ENCODE measurements at regions not wholly inside any gene's neighbourhood (a gene's known extent, or its start where the extent isn't known, plus 50 kb on each side); places are given as distances from the start of the nearest gene placed in this dataset.
"Not testable (repeated sequence)": the region's sequence is repeated elsewhere in the genome, so short reads cannot be mapped to it uniquely, and the experiment has no call there.

DNA sequence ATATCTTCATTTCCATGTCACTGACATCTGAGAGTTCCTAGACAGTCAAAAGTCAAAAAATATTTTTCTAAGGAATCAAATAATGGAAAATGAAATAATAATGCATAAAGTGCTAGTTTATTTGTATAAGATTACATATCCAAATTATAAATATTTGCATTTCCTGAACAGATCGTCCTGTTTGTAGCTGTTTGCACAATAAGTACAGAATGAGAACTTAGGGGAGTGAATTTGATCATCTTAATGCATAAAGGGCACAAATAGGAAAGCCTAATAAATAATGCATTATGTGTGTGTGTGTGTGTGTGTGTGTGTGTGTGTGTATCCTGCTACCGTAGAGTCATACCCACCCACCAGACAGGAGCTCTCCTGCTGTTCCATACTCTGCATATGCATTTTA is 521.0 kb upstream of the EPHA7 start:
- no peak for DNase-seq (ENCODE audit: low spot score)

DNA sequence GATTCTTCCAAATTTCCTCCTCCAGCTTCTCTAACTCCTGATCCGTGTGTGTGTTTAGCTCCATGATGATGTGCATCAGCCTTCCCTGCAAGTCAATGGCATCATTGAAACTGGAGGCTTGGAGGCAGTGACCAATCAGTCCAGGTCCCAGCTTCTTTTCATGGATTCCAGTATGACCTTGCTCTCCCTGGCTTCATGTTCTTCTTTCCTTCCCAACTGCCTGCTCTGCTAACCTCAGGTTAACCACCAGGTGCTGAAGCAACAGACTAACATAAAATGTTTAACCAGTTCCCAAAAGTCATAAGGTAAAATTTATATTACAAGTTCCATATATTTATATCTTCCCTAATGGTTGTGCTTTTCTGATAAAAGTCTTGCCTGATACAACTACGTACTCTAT is 512.8 kb upstream of the EPHA7 start:
- no peak for DNase-seq (ENCODE audit: low spot score)

GRCh38 chr6:93927731-93928130 is 508.4 kb upstream of the EPHA7 start:
- no peak for DNase-seq (ENCODE audit: low spot score)

- DNase-seq (ENCODE audit: low spot score) = no peak
Measured at GRCh38 chr6:93919365-93919764, 500.0 kb upstream of the EPHA7 start.

- no peak for DNase-seq (ENCODE audit: low spot score)
Measured at GRCh38 chr6:93918258-93918657, 498.9 kb upstream of the EPHA7 start.

- DNase-seq (ENCODE audit: low spot score) = no peak
Measured at GRCh38 chr6:93917216-93917615, 497.9 kb upstream of the EPHA7 start.

DNA sequence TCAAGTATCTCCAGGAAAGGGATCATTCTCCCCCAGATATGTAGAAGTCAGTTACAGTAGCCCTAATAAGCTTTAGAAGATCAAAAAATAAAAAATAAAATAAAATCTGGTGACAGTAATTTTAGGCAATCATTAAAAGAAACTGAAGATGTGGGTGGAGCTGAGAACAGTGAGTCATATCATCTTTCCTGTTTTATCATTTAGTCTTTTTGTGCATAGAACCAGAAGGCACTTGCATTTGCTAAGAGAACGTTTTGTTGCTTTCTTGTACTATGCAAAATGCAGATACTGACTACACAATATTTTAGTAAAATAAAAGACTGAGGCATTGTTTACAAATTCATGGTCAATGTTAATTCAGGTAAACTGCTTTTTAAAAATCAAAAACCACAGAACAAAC is 497.4 kb upstream of the EPHA7 start:
- DNase-seq (ENCODE audit: low spot score) = no peak

DNA sequence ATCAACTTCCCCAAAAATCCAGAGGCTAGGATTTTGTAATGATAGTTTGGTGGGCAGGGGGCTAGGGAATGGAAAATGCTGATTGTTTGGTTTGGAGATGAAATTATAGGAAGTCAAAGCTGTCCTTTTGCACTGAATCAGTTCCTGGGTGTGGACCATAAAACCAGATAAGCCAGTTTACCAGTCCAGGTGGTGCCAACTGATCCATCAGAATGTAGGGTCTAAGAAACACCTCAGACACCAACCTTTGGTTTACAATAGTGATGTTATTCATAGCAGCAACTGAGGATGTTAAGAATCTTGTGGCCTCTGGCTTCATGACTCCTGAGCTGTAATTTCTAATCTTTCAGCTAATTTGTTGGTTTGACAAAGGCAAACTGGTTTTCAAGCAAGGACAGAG is 496.6 kb upstream of the EPHA7 start:
- DNase-seq (ENCODE audit: low spot score) = no peak

DNA sequence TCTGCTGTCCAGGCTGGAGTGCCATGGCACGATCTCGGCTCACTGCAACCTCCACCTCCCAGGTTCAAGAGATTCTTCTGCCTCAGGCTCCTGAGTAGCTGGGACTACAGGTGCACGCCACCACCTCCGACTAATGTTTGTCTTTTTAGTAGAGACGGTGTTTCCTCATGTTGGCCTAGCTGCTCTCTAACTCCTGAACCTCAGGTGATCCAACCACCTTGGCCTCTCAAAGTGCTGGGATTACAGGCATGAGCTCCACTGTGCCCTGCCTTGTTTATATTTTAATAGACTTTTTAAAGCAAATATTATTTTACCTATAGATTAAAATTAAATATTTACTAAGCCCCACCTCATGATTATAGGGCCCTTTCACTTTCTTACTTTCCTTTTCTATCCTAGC is 483.2 kb upstream of the EPHA7 start:
- no peak for DNase-seq (ENCODE audit: low spot score)

DNA sequence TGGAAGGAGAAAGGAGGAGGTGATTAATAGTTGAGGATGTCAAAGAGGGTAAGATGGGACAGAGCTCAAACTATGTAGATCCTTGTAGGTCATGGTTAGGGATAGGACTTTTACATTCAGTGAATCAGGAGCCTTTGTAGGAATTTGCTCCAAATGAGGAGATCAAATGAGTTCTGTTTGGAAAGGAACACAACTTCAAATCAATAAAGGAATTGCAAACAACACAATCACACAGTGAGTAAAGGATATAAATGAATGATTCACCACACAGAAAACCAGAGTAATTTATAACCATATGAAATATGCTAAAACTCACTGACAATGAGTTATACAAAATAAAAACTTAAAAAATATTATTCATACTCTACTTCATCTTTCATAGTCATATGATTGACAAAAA is 480.8 kb upstream of the EPHA7 start:
- DNase-seq (ENCODE audit: low spot score) = no peak

GRCh38 chr6:93896081-93896480 is 476.7 kb upstream of the EPHA7 start:
- DNase-seq (ENCODE audit: low spot score) = no peak

DNA sequence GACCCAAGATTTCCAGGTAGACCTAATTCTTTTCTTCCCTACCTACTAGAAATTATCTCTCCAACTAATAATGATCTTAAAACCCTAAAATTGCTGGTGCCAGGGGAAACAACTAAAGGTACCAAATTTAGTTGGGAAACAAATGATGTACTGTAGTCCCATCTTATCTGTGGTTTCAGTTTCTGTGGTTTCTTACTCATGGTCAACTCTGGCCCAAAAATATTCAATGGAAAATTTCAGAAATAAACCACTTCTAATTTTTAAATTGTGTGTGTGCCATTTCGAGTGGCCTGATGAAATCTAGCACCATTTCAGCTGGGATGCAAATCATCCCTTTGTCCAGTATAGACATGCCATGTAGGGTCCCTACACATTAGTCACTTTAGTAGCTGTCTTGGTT is 475.2 kb upstream of the EPHA7 start:
- no peak for DNase-seq (ENCODE audit: low spot score)

GRCh38 chr6:93889713-93890112 is 470.4 kb upstream of the EPHA7 start:
- no peak for DNase-seq (ENCODE audit: low spot score)

- DNase-seq (ENCODE audit: low spot score) = no peak
Measured at GRCh38 chr6:93886416-93886815, 467.1 kb upstream of the EPHA7 start.

DNA sequence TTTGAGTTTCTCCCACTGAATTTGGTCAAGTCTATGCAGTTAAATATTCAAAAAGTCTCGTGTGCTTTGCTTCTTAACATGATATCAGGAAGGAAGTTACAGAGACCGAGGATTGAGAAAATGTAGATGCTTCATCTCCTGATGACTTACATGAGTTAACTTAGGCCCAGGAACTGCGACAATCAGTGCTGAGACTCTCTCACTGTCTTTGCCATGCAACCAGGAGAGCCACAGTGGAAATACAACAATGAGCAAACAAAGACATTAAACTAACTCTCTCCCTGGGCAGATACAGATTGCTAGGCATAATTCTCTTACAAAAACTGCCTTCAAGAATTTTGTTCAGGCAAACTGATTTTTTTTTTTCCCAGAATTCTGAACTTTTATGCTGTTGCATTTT is 440.6 kb upstream of the EPHA7 start:
- DNase-seq (ENCODE audit: low spot score) = no peak

GRCh38 chr6:93858213-93858612 is 438.9 kb upstream of the EPHA7 start:
- no peak for DNase-seq (ENCODE audit: low spot score)

GRCh38 chr6:93849857-93850256 is 430.5 kb upstream of the EPHA7 start:
- no peak for DNase-seq (ENCODE audit: low spot score)

DNA sequence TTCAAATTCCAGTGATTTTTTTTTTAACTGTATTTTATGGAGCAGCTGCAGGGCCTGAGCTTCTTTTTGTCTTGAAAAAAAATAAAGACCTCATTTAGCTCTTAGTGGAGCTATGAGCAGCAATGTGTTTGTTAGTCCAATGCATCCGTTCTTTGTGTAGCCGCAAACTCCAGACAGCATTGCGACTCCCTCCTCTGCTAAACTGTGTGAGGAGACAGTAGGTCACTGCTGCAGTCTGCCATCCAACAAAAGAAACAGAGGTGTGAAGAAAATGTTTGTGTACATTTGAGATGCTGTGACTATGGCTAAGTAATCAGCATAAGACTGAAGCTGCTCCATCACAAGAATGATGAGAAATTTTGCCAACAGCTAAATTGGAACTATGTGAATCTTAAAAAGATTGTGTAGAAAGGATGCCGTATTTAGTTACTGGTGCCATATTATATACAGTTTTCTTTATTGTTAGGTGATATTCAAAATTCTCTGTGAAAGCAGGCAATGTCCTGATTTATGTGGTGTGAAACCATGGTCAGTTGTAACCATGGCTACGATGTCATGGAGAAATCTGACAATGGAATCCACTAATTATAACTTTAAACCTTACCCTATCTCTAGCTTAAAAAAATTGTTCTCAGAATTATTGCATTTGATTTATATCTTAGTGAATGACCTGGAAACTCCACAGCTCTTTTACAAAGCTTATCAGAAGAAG is 428.8 kb upstream of the EPHA7 start:
- DNase-seq (ENCODE audit: low spot score) = no peak

- no peak for DNase-seq (ENCODE audit: low spot score)
Measured at GRCh38 chr6:93842178-93842577, 422.8 kb upstream of the EPHA7 start.

DNA sequence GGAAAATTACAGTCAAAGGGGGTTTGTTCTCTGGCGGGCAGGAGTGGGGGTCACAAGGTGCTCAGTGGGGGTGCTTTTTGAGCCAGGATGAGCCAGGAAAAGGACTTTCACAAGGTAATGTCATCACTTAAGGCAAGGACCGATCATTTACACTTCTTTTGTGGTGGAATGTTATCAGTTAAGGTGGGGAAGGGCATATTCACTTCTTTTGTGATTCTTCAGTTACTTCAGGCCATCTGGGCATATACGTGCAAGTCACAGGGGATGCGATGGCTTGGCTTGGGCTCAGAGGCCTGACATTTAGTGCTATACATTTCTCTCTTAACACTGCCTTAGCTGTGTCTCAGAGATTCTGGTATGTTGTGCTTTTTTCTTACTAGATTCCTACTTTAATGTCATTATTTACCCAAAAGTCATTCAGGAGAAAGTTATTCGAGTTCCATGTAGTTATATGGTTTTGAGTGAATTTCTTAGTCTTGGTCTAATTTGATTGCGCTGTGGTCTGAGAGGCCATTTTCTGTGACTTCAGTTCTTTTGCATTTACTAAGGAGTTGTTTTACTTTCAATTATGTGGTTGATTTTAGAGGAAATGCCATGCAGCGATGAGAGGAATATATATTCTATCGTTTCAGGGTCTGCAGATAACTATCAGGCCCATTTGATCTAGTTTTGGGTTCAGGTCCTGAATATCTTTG is 416.2 kb upstream of the EPHA7 start:
- not testable (repeated sequence) for DNase-seq (ENCODE audit: low spot score)

GRCh38 chr6:93835026-93835425 is 415.7 kb upstream of the EPHA7 start:
- DNase-seq (ENCODE audit: low spot score) = not testable (repeated sequence)

DNA sequence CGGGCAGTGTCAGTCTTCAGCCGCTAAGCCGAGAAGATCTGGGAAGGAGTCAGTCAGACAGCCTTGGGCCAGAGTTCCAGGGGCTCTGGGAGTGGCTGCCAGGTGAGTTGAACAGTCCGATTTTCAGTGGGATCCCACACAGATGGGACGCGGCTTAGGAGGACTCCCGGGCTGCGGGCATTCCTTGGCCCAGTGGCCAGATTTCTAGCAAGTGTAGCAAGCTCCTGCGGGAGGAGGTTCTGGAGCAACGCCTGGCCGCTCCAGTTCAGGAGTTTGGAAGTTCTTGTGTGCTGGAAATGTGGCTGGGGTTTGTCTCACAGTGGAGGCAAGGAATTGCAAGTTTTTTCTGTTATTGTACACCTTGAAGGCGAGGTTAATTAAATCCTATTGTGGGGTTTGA is 414.0 kb upstream of the EPHA7 start:
- DNase-seq (ENCODE audit: low spot score) = not testable (repeated sequence)

DNA sequence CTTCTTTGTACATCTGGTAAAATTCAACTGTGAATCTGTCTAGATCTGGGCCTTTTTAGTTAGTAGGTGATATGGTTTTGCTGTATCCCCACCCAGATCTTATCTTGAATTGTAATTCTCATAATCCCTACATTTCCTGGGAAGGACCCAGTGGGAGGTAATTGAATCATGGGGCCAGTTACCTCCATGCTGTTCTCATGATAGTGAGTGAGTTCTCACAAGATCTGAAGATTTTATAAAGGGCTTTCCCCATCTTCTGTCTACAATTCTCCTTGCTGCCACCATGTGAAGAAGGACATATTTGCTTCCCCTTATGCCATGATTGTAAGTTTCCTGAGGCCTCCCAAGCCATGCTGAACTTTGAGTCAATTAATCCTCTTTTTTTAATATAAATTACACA is 410.4 kb upstream of the EPHA7 start:
- not testable (repeated sequence) for DNase-seq (ENCODE audit: low spot score)

- DNase-seq (ENCODE audit: low spot score) = no peak
Measured at GRCh38 chr6:93829009-93829408, 409.6 kb upstream of the EPHA7 start.
